ENCODE measurements at regions not wholly inside any gene's neighbourhood (a gene's known extent, or its start where the extent isn't known, plus 50 kb on each side); places are given as distances from the start of the nearest gene placed in this dataset.
A peak's percentile ranks its signal among the peaks of the same experiment; 100 is the strongest.
"Not testable (repeated sequence)": the region's sequence is repeated elsewhere in the genome, so short reads cannot be mapped to it uniquely, and the experiment has no call there.

GRCh38 chr3:86887876-86888275 is 103.1 kb downstream of the VGLL3 start:
- Histone ChIP-seq H3K4me1 (no peaks in the 10 kb centered on the region), H3K4me3 (no peak overlapping the region), H3K36me3 (no peaks in the 10 kb centered on the region), H3K9me3 (no peaks in the 10 kb centered on the region), H3K27me3 (no peaks in the 10 kb centered on the region), H3K27ac (no peak overlapping the region)
- ATAC-seq (no peak), DNase-seq (no peak)
- intact Hi-C loops (cut with DNase I) = no loop called here
- TF ChIP-seq CTCF (IDR thresholded peaks at IDR 0.05) = no peak

- ATAC-seq (no peak), DNase-seq (no peak)
- no peaks in the 10 kb centered on the region for H3K4me1 ChIP-seq
- TF ChIP-seq CTCF (IDR thresholded peaks at IDR 0.05) = no peak
- peaks cover 0 to 3% of the 10 kb centered on the region in 2 donors for H3K9me3 ChIP-seq
- H3K27ac ChIP-seq = no peak overlapping the region
- no peak overlapping the region for H3K4me3 ChIP-seq
- H3K27me3 ChIP-seq = no peaks in the 10 kb centered on the region
- intact Hi-C loops (cut with DNase I) = no loop called here
- H3K36me3 ChIP-seq = no peaks in the 10 kb centered on the region
Observed at GRCh38 chr3:86880066-86880465, 110.9 kb downstream of the VGLL3 start.

- H3K4me3 ChIP-seq; H3K36me3 ChIP-seq; ATAC-seq; intact Hi-C loops (cut with DNase I); H3K27me3 ChIP-seq; H3K9me3 ChIP-seq; H3K4me1 ChIP-seq; H3K27ac ChIP-seq: not testable (repeated sequence)
- DNase-seq = peak in 1 of 4 donors; percentile 11
Observed at GRCh38 chr3:86876504-86877181, 114.3 kb downstream of the VGLL3 start.

GRCh38 chr3:86874790-86875189 is 116.2 kb downstream of the VGLL3 start:
- H3K4me1 ChIP-seq; H3K9me3 ChIP-seq; H3K27me3 ChIP-seq; H3K4me3 ChIP-seq; intact Hi-C loops (cut with DNase I); DNase-seq; H3K36me3 ChIP-seq; ATAC-seq; H3K27ac ChIP-seq: not testable (repeated sequence)

GRCh38 chr3:86869566-86869965 is 121.4 kb downstream of the VGLL3 start:
- Histone ChIP-seq H3K27ac (no peak overlapping the region), H3K9me3 (peaks cover 0 to 6% of the 10 kb centered on the region in 2 donors), H3K36me3 (no peaks in the 10 kb centered on the region), H3K4me3 (no peak overlapping the region), H3K27me3 (no peaks in the 10 kb centered on the region), H3K4me1 (no peaks in the 10 kb centered on the region)
- no peak for TF ChIP-seq CTCF (IDR thresholded peaks at IDR 0.05)
- intact Hi-C loops (cut with DNase I) = no loop called here
- ATAC-seq (no peak), DNase-seq (no peak)

GRCh38 chr3:86867982-86868381 is 123.0 kb downstream of the VGLL3 start:
- intact Hi-C loops (cut with DNase I) = no loop called here
- TF ChIP-seq CTCF (IDR thresholded peaks at IDR 0.05) = no peak
- Histone ChIP-seq H3K27me3 (no peaks in the 10 kb centered on the region), H3K4me3 (no peak overlapping the region), H3K27ac (no peak overlapping the region), H3K36me3 (no peaks in the 10 kb centered on the region), H3K9me3 (peaks cover 0 to 8% of the 10 kb centered on the region in 2 donors), H3K4me1 (no peaks in the 10 kb centered on the region)
- DNase-seq (peak in 2 of 4 donors; percentile 62 to 79), ATAC-seq (no peak)

All from left lung (tissue), 4 donors.